NCI-H2081 (cell line): ENCODE measurements at regions not wholly inside any gene's neighbourhood (a gene's known extent, or its start where the extent isn't known, plus 50 kb on each side); places are given as distances from the start of the nearest gene placed in this dataset.
"Not testable (repeated sequence)": the region's sequence is repeated elsewhere in the genome, so short reads cannot be mapped to it uniquely, and the experiment has no call there.

Experiments used
- DNase-seq, 2 experiments: peaks; one replicate each; lab custom pipeline; 2025; lab: John Stamatoyannopoulos, UW

DNA sequence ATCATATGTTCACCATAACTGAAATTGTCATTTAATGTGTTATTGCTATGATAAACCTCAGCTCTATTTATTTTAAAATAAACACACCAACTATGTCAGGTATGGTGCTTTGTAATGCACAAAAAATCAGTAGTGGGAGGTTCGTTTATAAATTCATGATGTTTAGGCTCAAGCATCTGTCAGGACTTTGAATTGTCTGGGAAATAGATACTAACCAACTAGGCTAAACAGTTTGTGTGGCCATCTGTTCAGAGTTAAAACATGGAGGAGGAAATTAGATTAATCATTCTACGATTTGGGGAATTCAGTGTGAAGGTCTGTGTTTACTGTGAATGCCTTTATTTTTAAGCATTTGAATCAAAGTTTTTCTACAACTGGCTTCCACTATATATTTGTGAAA, 212.6 kb upstream of the FZD8 start:
- no peak for DNase-seq

DNA sequence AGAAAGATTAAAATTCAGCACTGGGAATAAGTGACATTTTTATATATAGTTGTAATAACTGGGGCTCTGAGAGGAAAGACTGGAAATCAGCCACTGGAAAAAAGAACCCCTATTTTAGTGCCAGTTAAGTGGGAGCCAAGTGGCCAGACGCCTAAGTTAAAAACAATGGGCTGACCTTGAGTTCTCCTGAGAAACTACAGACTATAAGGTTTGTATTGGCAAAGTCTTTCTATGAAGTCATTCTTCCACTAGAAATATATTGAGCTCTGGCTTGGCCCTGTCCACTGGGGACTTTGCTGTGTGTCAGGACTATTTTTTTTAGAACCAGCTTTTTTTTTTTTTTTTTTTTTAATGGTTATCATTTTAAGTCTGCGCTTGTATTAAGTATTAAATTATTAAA, 210.6 kb upstream of the FZD8 start:
- DNase-seq, result no peak

DNA sequence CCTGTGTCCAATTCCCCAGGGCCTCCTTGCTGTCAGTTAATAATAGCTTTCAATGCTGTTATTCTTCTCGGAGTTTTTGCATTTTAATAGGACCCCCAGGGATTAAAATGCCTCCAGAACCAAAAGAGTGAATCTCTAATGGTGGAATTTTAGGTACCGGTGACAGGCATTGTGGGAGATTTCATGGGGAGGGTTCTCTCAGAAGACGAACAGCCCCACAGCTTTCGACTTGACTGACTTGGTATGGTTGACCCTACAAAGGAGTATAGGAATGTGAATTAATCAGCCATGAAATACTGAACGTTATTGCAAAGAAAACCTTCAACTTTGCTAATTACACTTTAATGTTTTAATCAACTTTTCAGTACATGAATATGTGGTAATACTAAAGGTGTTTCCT, 206.3 kb upstream of the FZD8 start:
- no peak for DNase-seq

DNA sequence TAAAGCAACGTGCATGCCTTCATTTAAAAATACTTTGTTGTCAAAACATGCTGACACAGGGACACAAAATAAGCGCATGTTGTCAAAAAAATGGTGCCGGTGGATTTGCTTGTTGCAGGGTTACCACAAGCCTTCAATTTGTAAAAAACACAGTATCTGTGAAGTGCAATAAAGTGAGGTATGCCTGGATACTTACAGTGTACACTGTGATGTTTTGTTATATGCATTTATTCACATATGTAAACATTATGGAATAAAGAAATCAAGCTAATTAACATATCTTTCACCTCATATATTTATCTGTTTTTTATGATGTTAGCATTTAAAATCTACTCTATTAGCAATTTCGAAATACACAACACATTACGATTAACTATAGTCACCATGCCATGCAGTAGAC, 202.6 kb upstream of the FZD8 start:
- DNase-seq, result no peak

DNA sequence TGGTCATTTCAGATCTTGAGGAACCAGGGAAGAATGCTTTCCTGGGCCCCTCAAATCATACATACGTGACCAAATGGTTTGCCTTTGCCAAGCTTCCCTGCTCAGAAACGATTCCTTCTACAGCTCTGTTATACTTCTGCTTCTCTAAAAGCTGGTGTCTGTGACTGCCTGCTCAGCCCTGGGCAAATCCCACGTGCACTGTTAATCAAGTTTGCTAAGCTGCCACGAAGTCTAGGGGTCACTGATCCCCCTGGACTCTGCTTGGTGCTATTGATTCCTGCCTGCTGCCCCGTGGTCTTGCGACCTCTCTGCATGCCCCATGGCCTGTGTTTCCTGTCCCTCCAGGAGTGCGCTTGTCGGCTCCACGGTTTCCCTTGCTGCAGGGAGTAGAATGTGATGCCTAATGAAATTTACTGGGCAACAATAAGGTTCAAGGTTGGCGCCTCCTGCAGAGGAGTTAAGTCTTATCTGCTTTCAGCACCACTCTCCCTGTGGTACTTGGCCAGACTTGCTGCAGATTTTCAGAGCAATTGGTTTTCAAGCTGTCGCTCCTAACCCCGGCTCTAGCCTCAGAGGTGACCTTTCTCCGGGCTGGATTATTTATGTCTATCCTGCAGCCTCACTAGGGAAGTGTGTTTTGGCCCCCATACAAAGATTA, 201.6 kb upstream of the FZD8 start:
- no peak for DNase-seq

DNA sequence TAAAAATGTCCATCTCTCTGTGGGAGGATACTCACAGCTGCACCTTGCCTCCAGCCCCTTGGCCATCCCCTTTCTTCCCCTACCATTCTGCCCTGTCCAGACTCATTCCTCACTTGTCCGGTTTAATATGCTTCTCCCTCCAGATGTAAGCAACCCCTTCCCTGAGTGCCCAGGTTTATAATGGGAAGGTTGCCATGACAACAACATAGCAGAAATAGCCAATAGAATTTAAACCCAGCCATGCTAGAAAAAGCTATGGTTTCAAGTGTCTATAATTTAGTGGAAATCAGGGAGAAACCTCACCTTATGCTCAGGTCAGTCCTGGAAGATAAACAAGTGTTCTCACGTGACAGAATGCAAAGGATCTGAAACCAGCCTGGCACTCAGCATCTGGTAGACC, 196.0 kb upstream of the FZD8 start:
- no peak for DNase-seq

DNA sequence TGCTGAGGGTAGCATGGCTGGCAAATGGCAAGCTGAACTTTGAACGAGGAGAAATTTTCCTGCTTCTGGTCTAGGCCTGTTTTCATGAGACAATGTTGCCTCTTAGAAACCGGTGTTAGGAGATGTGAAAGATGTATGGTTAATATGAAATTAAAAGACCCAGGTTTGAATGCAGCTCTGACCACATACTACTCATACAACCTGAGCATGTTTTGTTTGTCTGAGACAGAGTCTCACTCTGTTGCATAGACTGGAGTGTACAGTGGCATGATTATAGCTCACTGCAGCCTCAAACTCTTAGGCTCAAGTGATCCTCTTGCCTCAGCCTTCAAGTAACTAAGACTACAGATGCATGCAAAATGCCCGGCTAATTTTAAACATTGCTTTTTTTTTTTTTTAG, 193.4 kb upstream of the FZD8 start:
- no peak for DNase-seq

DNA sequence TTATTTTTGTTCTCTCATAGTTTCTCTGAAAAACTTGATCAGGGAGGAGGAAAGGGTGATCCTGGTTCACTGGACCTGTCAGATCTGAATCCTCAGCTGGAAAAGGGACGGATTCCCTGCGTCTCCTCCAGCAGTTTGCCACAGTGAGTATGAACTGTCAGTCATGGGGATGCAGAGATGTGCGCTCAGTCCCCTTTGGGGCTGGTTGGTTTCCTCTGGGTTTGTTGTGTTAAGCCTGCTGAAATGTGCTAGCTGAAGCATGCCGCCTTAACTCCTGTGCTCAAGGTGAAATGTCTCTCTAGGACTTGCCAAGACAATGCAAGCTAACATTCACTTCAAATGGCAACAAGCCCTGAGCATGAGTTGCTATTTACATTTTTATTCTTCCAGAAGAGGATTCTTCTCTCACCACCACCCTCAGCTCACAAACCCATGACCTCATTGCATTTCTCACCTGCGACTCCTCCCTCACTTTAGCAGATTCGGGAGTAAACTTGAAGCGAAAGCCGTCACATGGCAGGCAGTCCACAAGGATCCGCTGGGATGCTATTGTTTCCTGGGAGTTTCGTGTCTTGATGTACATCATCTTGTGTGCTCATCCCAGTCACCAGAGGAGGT, 192.9 kb upstream of the FZD8 start:
- no peak for DNase-seq

DNA sequence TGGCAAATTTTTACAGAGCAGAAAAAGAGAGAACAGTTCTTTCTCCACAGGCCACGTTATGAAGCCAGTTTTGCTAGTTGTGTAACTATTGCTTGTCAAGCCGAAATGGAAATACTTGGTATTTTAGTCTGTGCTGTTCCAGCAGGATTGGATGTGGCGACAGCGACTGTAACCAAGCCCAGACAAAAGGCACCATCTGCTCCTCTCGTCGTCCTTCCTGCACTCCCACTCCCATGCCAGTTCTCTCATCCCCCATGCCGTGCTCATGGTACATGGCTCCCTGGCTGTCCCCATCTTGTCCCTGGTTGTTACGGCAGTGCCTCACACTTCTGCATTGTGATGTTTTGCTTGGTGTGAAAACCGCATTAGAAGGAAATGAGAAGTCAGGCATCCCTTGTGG, 185.7 kb upstream of the FZD8 start:
- DNase-seq, result no peak

DNA sequence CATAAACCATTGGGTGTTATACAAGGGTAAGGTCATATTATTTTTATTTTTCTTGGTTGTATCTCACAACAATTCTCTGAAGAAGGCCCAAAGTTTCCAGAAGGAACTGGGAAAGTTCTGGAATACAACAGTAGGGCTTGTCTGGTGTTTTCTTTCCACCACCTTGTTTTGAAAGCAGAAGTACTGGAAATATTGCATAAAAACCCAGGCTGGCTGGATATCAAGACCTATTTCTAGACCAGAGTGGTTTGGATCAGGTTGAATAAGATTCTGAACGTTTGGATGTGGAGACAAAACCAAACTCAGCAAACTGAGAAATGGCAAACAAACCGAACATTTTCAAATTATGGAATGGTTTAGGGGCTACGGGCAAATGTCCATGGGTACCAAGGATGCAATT, 182.6 kb upstream of the FZD8 start:
- no peak for DNase-seq

DNA sequence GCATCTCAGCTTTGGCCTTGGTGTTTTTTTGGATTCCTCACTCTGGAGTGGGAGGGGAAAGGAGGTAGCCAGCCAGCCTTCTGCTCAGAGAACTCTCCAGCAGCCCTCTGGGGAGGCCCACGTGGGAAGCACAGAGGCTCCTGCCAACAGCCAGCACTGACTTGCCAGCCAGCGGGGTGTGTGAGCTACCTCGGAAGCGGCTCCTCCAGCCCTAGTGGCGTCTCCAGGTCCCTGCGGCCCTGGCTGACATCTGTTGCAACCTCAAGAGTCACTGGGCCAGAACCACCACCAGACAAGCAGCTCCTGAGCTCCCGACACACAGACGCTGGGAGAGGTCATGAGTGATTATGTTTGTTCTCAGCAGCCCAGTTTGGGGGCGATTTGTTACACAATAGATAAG, 180.2 kb upstream of the FZD8 start:
- DNase-seq, result no peak

DNA sequence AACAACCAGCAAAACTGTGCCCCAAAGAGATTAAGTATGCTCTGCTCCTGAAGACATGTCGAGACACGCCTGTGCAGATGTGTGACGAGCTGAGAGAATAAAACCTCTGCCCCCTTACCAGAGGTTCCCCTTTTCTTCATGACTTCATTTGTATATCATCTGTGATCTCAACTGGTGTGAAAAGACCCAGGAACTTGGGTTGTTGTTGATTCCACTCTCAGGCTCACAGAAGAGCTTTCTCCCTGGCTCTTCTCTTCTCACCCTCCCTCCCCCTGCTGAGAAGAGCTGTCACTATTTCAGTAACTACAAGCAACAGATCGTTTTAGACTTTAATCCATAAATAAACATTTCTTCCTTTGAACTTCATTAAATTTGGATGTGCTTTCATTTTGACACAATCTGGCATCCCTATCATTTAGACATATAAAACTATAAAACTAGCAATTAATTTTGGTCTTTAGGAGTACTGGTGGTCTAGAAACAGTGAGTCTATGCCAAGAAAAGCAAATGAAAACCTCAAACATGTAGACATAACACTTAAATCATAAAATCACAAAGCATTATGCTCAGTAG, 179.3 kb upstream of the FZD8 start:
- no peak for DNase-seq

DNA sequence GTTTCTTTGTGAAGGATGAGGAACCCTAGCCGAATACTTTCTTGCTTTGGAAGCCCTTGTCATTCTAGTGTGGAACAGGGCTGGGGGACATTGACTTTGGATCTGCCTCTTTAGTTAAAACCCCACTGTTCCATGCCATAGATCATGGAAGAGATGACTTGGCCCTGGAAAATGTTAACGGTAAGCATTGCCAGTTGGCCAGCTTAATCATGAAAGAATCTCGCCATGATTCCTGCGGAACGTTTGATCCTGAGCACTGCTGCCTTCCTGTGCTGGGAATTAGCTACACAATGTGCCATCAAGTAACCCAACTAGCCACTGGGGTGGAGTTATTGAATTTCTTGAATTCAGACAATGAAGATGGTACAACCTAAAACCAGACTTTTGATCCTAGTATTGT, 177.6 kb upstream of the FZD8 start:
- DNase-seq, result no peak

DNA sequence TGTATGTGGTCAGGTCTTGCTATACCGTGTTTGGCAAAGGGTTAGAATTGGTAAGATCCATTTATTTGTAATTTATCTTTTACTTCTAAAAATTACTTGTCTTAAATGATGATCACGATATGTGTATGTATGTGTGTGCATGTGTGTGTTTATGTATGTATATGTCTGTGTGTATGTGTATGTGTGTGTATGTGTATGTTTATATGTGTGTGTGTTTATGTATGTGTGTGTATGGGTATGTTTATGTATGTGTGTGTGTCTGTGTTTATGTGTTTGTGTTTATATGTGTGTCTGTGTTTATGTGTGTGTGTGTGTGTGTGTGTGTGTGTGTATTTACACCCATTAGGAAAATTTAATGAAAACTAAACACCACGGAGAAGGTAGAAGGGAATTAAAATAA, 176.9 kb upstream of the FZD8 start:
- DNase-seq, result no peak

DNA sequence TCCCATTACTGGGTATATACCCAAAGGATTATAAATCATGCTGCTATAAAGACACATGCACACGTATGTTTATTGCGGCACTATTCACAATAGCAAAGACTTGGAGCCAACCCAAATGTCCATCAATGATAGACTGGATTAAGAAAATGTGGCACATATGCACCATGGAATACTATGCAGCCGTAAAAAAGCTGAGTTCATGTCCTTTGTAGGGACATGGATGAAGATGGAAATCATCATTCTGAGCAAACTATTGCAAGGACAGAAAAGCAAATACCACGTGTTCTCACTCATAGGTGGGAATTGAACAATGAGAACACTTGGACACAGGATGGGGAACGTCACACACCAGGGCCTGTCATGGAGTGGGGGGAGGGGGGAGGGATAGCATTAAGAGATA, 175.0 kb upstream of the FZD8 start:
- DNase-seq, result not testable (repeated sequence)

DNA sequence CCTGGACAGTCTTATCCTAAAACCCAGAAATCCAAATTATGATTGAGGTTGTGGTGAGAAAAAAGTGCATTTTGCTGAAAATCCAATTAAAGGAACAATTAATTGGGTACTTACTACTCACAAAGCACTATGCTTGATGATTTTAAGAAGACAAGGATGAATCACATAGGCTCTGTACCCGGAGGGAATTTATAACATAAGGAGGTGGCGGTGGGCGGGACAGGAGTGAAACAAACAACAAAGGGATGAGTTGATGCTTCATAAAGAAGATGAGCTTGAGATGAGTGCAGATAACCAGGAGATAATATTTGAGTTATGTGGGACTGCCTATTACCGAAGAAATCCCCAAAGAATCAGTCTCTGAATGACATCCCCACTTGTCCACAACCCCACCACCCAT, 171.1 kb upstream of the FZD8 start:
- no peak for DNase-seq

DNA sequence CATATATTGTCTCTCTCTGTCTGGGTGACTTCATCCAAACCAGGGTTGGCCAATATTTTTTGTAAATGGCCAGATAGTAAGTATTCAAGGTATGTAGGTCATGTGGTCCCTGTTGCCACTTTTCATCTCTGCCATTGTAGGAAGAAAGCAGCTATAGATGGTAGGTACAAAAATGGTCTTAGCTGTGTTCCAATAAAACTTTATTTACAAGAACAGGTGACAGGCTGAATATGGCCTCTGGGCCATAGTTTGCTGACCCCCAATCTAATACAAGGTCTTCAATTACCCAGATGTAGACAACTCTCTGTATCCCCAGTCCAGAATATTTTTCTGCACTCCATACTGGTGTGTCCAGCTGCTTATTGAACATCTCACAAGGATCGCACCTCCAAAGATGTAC, 166.2 kb upstream of the FZD8 start:
- DNase-seq, result no peak

DNA sequence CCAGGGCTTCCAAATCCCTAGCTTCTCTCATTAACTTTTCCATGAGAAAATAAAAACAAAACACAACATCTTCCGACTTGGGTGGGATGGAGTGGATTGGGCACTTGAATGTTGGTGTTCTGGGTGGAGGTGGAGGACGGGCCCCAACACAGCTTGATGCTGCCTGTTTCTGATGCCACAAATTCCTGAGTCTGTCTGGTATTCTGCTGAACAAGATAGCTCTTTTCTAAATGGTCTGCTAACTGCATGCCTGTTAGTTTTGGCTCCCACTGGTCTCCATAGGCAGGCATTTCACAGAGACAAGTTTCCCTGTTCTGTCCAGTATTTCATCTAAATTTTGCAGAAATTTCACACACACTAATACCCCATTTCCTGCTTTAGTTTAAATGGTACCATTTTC, 160.9 kb upstream of the FZD8 start:
- DNase-seq, result no peak

DNA sequence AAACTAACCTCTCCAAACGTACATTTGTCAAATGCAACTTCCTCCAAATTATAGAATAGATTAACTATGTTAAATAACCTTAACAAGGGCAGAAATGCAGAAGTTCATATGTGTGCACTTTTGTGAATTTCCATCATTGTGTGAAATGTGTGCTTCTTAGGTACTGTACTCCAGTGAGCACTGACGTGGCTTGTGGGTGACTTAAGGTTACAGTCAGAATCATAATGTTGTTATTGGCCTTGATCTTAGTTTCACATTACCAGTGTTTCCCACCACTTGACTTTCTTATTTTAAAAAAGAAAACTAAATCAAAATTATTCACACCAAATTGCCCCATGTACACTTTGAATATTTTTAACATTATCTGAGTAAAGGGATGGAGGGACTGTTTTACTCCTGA, 155.1 kb upstream of the FZD8 start:
- DNase-seq, result no peak

DNA sequence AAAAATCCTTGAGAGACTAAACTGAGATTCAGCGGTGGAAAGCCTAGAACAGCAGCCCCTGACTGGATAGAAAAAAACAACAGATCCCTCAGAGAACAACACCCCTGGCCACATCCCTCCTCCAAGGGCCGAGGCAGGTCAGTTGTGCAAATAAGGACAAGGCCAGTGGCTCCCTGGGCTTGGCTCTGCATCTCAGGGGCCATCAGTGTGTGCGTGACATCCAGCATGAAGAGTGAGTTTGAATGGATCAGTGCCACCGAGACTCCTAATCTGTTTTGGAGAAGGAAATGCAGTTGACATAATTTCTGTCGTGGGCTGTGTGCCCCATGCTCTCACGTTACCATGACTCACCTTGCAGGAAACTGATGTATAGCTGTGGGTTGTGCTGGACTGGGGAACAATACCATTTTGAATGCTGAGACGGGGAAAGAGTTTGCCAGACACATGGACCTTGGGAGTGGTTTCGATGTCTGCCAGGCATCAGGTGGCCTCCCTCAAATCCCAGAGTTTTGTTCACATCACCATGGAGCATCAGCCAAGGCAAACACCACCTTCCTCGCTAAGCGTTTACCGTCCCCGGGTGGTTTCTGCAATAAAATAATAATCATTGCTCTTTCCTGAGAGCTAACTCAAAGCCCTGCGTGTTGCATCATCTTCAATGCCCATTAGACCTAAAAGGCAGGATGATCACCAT, 153.2 kb upstream of the FZD8 start:
- DNase-seq, result peak; percentile 7 to 71

DNA sequence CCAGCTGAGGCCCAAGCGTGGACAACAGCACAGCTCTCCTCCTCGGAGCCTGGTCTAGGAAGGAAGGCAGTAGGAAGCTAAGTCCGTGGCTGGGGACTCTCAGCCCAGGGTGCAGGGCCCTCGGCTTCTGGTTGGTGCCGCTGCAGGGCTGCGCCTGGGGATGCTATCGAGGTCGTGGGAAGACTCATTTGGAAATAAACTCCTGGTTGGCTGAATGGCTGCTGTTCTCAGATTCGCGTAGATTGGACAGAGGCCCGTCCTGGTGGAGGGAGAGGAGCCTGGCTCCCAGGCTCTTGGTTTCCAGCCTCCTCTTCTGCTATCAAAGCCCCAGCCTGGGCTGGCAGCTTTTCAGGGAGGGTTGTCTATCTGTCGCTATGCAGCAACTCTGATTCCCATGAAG, 152.6 kb upstream of the FZD8 start:
- DNase-seq, result no peak

DNA sequence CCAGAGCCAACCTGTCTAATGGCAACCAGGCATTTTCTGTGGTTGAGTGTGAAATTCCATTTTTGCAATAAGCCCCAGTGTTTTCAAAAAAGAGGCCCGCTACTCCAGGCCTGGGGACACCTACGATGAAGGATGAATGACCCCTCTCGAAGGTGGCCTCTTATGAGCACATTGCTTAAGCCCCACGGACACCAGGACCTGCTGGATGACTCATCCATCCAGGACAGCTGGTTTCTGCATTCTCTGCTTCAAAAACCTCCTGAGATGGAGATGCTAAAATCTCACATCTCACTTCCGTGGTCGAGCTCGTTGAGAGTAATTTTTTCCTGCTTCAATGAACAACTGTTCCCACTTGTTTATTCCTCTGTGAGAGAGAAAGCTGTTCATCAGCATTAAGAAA, 150.2 kb upstream of the FZD8 start:
- DNase-seq, result no peak

DNA sequence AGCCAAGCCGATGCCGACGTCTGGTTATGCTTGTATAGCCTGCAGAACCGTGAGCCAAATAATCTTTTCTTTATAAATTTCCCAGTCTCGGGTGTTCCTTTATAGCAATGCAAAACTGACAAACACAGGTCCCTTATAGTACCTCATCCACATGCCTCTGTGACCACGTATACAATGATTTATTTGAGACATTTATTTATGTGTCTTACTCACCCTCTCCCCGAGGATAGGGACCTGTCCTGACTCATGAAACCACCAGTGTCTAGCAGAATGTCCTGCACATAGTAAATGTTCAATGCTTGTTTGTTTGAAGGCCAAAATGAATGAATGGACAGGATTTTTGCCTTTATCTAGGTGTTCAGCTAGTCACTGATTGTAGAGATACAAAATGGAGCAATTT, 147.9 kb upstream of the FZD8 start:
- DNase-seq, result no peak
